Transverse colon (tissue), 4 donors: ENCODE measurements at regions not wholly inside any gene's neighbourhood (a gene's known extent, or its start where the extent isn't known, plus 50 kb on each side); places are given as distances from the start of the nearest gene placed in this dataset.

Source experiments
- DNase-seq: peaks from one replicate; pipeline ENCODE4 v3.0.0-alpha.2; 2019
- H3K27ac ChIP-seq, 4 donors: fragments of 200-600 bp; sonication (generic); 2 replicates each; pipeline ENCODE4 v1.5.1; 2016 to 2018; ENCODE audit warnings: inconsistent platforms in 4 of 4
- H3K27me3 ChIP-seq: fragments of 200-600 bp; sonication (generic); 2 replicates; pipeline ENCODE4 v1.5.1; 2017; ENCODE audit warnings: inconsistent platforms
- H3K36me3 ChIP-seq, 4 donors: fragments of 200-600 bp; sonication (generic); 2 replicates each; pipeline ENCODE4 v1.5.1; 2017 to 2019; ENCODE audit warnings: inconsistent platforms in 4 of 4
- H3K4me1 ChIP-seq, 4 donors: fragments of 200-600 bp; sonication (generic); 2 replicates each; pipeline ENCODE4 v1.5.1; 2017 to 2020; ENCODE audit warnings: inconsistent platforms in 4 of 4
- H3K4me3 ChIP-seq, 4 donors: fragments of 200-600 bp; sonication (generic); 1 replicate in 1 of 4; 2 replicates in 3 of 4; pipeline versions ENCODE4 v1.5.1 to v1.6.1; 2017 to 2019; ENCODE audit warnings: inconsistent platforms in 4 of 4
- H3K9me3 ChIP-seq, 2 donors: fragments of 200-600 bp; sonication (generic); 2 replicates each; pipeline ENCODE4 v1.5.1; 2017 to 2019; ENCODE audit warnings: inconsistent platforms in 2 of 2
- EP300 ChIP-seq: sonication (generic); formaldehyde crosslinking; IDR thresholded peaks from one replicate; pipeline ENCODE4 v1.6.1; 2017; ENCODE audit warnings: antibody characterized with exemption, low read depth
- POLR2A ChIP-seq: fragments of 450-650 bp; IDR thresholded peaks from one replicate; pipeline ENCODE4 v1.6.1; 2016; ENCODE audit warnings: antibody characterized with exemption, mild to moderate bottlenecking, moderate library complexity
- POLR2AphosphoS5 ChIP-seq, 3 donors: sonication (generic); formaldehyde crosslinking; IDR thresholded peaks; one replicate each; pipeline ENCODE4 v1.6.1; 2016; ENCODE audit warnings: antibody characterized with exemption in 3 of 3
- WGBS, 2 donors: methylation state at CpG; one replicate each; pipeline ENCODE4 v1.1.5; 2018; ENCODE audit warnings: low coverage in 1 of 2; 5-methylcytosine and 5-hydroxymethylcytosine counted together
- in situ Hi-C, 4 donors: fragments of 200-750 bp; cut with MboI; loops; one replicate each; pipeline versions ENCODE4 v1.15.0 to v1.15.1; 2017; ENCODE audit warnings: low sequenced_read_pairs in 3 of 4, low pct_ligation_motif_present in 1 of 4, low pct_unique_long_range_greater_than_20kb in 1 of 4
- intact Hi-C: fragments of 100-400 bp; cut with DNase I; formaldehyde crosslinking; loops from one replicate; pipeline ENCODE4 v1.15.1; 2023; ENCODE audit warnings: low total_unique reads
- TF ChIP-seq, protein P1 (sequence below), 5 experiments: fragments of 200-600 bp in 3 of 5; fragments of 450-650 bp in 2 of 5; sonication (generic) in 3 of 5; IDR thresholded peaks; 1 replicate in 2 of 5; 2 replicates in 3 of 5; pipeline ENCODE4 v1.5.1; 2016 to 2017; ENCODE audit warnings: antibody characterized with exemption in 5 of 5, inconsistent platforms in 3 of 5, mild to moderate bottlenecking in 2 of 5, moderate library complexity in 1 of 5

DNA sequence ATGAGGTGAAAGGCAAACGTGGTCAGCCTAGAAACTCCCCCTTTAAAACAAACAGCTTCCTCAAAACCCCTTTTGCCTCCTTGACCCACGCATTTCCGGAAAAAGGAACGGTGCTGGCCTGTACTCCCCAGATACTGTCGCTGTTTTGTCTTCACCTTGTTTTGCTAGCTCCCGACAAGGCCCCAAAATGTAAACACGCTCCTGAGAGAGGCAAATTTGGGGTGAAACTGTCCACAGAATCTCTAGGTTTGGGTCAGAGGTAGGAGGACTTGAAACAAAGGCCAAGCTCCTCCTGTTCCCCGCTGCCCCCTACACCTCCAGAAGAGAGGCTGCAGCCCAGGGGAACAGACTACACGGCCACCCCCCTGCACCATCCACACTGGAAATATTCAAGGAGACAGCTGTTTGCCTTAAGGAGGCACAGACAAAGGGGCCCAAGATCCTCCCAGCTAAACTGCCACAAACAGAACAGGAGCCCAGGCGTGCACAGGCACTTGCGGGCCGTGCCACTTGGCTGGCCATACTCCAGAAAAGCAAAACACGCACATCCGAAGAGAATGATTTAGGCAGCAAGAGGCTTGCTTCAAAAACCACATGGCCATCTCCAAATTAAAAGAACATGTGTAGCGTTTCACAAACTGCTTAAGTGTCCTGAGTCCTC is 160.5 kb upstream of the GRK3 start:
- peaks cover 14 to 54% (median 42%) of the 10 kb centered on the region in 4 donors for H3K4me1 ChIP-seq
- 0 to 9% methylated on average over 5 to 15 of the region's 15 CpGs for WGBS, 2 donors
- intact Hi-C loops: no loop called here
- in situ Hi-C loops: no loop called here
- no peaks in the 10 kb centered on the region for H3K9me3 ChIP-seq
- TF ChIP-seq POLR2AphosphoS5 (IDR thresholded peaks at IDR 0.05): no peak
- TF ChIP-seq EP300: no peak
- no peak for TF ChIP-seq POLR2A
- TF ChIP-seq, protein P1, sequence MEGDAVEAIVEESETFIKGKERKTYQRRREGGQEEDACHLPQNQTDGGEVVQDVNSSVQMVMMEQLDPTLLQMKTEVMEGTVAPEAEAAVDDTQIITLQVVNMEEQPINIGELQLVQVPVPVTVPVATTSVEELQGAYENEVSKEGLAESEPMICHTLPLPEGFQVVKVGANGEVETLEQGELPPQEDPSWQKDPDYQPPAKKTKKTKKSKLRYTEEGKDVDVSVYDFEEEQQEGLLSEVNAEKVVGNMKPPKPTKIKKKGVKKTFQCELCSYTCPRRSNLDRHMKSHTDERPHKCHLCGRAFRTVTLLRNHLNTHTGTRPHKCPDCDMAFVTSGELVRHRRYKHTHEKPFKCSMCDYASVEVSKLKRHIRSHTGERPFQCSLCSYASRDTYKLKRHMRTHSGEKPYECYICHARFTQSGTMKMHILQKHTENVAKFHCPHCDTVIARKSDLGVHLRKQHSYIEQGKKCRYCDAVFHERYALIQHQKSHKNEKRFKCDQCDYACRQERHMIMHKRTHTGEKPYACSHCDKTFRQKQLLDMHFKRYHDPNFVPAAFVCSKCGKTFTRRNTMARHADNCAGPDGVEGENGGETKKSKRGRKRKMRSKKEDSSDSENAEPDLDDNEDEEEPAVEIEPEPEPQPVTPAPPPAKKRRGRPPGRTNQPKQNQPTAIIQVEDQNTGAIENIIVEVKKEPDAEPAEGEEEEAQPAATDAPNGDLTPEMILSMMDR (IDR thresholded peaks at IDR 0.05): no peak
- no peaks in the 10 kb centered on the region for H3K27me3 ChIP-seq
- H3K4me3 ChIP-seq: peak overlapping the region; percentile 3 to 98 (median 74)
- peak overlapping the region; percentile 85 to 93 (median 91) for H3K27ac ChIP-seq
- no peak for DNase-seq
- no peaks in the 10 kb centered on the region for H3K36me3 ChIP-seq

GRCh38 chr22:25404556-25404927 is 159.9 kb upstream of the GRK3 start:
- TF ChIP-seq, protein P1 (IDR thresholded peaks at IDR 0.05): no peak
- Histone ChIP-seq H3K4me1 (peaks cover 14 to 53% (median 42%) of the 10 kb centered on the region in 4 donors), H3K4me3 (peak overlapping the region; percentile 46 to 98 (median 74)), H3K27ac (peak overlapping the region; percentile 85 to 93 (median 91)), H3K9me3 (no peaks in the 10 kb centered on the region), H3K36me3 (no peaks in the 10 kb centered on the region), H3K27me3 (no peaks in the 10 kb centered on the region)
- intact Hi-C loops: no loop called here
- in situ Hi-C loops: no loop called here
- 0% methylated on average over 10 of the region's 36 CpGs; no CpG with 5 or more reads in 1 of the 2 donors for WGBS, 2 donors
- no peak for DNase-seq

GRCh38 chr22:25404928-25405816 is 159.3 kb upstream of the GRK3 start:
- peak; percentile 86 for DNase-seq
- 1% methylated on average over 6 of the region's 117 CpGs; no CpG with 5 or more reads in 1 of the 2 donors for WGBS, 2 donors
- Histone ChIP-seq H3K9me3 (no peaks in the 10 kb centered on the region), H3K27me3 (no peaks in the 10 kb centered on the region), H3K4me1 (peaks cover 14 to 47% (median 38%) of the 10 kb centered on the region in 4 donors), H3K4me3 (peak overlapping the region; percentile 52 to 98 (median 74)), H3K36me3 (no peaks in the 10 kb centered on the region), H3K27ac (peak overlapping the region; percentile 85 to 93 (median 91))
- in situ Hi-C loops: no loop called here
- intact Hi-C loops: no loop called here
- TF ChIP-seq POLR2A (peak; percentile 41), POLR2AphosphoS5 (IDR thresholded peaks at IDR 0.05) (peak; percentile 80 to 84 (median 84)), EP300 (no peak)
- TF ChIP-seq, protein P1 (IDR thresholded peaks at IDR 0.05): no peak

DNA sequence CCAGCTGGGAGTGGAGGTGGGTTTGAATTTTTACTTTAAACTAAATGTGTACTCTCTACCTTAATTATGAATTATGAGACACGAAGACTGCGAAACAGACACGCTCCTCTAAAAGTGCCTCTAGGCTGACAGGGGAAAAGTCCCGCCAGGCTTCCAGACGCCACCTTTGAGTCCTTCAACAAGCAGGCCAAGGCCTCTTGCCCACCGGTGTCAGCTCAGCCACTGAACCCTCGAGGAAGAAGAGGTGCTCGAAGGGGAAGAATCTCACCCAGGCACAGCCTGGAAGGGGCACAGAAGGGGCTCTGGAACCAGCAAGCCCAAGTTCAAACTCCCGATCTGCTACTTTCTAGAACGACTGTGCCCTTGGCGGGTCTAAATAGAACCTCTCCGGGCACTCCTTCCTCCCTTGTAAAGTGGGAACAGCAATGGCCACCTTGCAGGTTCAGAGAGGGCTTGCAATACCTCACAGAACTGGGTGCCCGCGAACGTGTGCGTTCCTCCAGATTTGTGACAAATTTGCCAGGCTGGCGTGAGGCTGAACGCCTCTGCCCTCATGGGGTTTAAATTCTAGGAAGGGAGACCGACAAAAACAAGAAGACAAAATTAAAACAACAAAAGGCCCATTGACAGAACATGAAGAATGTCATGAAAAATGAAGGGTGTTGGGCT is 158.5 kb upstream of the GRK3 start:
- DNase-seq: no peak

More for the DNA sequence above, 158.5 kb upstream of the GRK3 start:
- Histone ChIP-seq H3K4me3 (peak overlapping the region in 3 of 4 donors; percentile 65 to 98 (median 84)), H3K4me1 (peaks cover 14 to 38% (median 29%) of the 10 kb centered on the region in 4 donors), H3K9me3 (no peaks in the 10 kb centered on the region), H3K36me3 (no peaks in the 10 kb centered on the region), H3K27me3 (no peaks in the 10 kb centered on the region), H3K27ac (peak overlapping the region; percentile 85 to 93 (median 91))
- 73% methylated on average over 19 of the region's 19 CpGs; no CpG with 5 or more reads in 1 of the 2 donors for WGBS, 2 donors
- intact Hi-C loops: no loop called here
- TF ChIP-seq POLR2AphosphoS5 (IDR thresholded peaks at IDR 0.05) (no peak), EP300 (no peak), POLR2A (no peak)
- TF ChIP-seq, protein P1 (IDR thresholded peaks at IDR 0.05): no peak
- in situ Hi-C loops: no loop called here
